ENCODE measurements at regions not wholly inside any gene's neighbourhood (a gene's known extent, or its start where the extent isn't known, plus 50 kb on each side); places are given as distances from the start of the nearest gene placed in this dataset.
A peak's percentile ranks its signal among the peaks of the same experiment; 100 is the strongest.

DNA sequence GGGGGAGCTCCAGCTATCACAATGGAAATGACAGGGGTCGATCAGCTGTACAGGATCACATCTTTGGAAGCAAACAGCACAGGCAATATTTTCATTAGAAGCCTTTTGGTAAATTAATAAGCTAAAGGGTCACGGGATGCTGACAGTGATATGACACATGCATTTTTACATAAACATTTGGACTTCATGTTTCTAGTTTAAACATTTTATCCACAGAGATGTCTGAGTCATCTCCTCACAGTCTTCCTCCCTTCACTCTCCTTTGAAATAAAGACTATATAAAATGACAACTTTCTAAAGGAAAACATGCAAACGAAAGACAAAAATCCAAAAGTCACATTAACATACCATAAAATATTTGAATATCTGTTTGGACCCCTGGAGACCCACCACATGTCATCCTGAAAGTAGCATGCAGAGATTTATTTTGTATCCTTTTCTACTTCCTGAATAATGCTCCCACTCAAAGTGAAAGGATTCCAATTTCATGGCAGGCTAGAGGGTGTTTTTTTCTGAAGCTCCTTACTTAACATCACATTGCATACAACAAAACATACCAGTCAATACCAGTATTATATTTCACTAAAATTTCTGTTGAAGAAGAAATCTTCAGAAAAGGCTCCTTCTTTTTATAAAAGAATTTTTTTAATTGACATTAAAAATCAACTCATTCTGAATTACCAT is 200.1 kb upstream of the PPARGC1A start:
- TF ChIP-seq, protein P1, sequence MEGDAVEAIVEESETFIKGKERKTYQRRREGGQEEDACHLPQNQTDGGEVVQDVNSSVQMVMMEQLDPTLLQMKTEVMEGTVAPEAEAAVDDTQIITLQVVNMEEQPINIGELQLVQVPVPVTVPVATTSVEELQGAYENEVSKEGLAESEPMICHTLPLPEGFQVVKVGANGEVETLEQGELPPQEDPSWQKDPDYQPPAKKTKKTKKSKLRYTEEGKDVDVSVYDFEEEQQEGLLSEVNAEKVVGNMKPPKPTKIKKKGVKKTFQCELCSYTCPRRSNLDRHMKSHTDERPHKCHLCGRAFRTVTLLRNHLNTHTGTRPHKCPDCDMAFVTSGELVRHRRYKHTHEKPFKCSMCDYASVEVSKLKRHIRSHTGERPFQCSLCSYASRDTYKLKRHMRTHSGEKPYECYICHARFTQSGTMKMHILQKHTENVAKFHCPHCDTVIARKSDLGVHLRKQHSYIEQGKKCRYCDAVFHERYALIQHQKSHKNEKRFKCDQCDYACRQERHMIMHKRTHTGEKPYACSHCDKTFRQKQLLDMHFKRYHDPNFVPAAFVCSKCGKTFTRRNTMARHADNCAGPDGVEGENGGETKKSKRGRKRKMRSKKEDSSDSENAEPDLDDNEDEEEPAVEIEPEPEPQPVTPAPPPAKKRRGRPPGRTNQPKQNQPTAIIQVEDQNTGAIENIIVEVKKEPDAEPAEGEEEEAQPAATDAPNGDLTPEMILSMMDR (IDR thresholded peaks at IDR 0.05; ENCODE audit: control extremely low read depth in 1 of 3, insufficient read depth in 1 of 3, low read depth in 1 of 3, low read length in 3 of 3), result peak in 2 of 3 experiments; percentile 6 to 13; a peak in 1 of 4 replicates
- TF ChIP-seq, protein P2, sequence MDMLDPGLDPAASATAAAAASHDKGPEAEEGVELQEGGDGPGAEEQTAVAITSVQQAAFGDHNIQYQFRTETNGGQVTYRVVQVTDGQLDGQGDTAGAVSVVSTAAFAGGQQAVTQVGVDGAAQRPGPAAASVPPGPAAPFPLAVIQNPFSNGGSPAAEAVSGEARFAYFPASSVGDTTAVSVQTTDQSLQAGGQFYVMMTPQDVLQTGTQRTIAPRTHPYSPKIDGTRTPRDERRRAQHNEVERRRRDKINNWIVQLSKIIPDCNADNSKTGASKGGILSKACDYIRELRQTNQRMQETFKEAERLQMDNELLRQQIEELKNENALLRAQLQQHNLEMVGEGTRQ (IDR thresholded peaks at IDR 0.05; ENCODE audit: low read length), result no peak
- TF ChIP-seq PHF8 (conservative IDR thresholded peaks at IDR 0.05; ENCODE audit: low read depth, low read length), result no peak
- TF ChIP-seq POLR2A (IDR thresholded peaks at IDR 0.05; ENCODE audit: control extremely low read depth in 1 of 2, low read depth in 2 of 2, low read length in 2 of 2), result no peak
- TF ChIP-seq MAFK (IDR thresholded peaks at IDR 0.05; ENCODE audit: low read depth, low read length), result no peak
- no peak for TF ChIP-seq POLR2AphosphoS5 (IDR thresholded peaks at IDR 0.05; ENCODE audit: low read depth, low read length)
